NCI-H524 treated with DMSO at 0.1 percent for 48 hours (cell line): ENCODE measurements at regions not wholly inside any gene's neighbourhood (a gene's known extent, or its start where the extent isn't known, plus 50 kb on each side); places are given as distances from the start of the nearest gene placed in this dataset.
A peak's percentile ranks its signal among the peaks of the same experiment; 100 is the strongest.
"Not testable (repeated sequence)": the region's sequence is repeated elsewhere in the genome, so short reads cannot be mapped to it uniquely, and the experiment has no call there.

Experiments
- DNase-seq: peaks from one replicate; lab custom pipeline; 2025; lab: John Stamatoyannopoulos, UW

DNA sequence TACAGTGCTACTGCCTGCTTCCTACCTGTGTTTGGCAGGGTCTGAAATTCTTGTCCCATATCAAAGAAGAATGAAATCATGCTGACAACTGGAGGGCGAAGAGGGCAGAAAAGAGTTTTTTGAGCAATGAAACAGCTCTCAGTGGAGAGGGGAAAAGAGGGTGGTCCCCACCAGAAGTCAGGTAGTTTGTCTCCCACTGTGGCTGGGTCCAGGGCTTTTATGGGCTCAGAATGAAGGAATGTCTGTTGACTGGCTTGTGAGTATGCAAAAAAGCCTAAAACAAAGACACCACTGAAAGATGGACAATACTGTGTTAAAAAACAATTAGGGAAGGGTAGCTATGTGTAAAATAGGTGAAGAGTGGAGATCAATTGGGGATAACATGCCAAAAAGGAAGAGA is 115.0 kb downstream of the ADAM29 start:
- DNase-seq, result no peak

- no peak for DNase-seq
Observed at GRCh38 chr4:175034007-175034406, 115.8 kb downstream of the ADAM29 start.

DNA sequence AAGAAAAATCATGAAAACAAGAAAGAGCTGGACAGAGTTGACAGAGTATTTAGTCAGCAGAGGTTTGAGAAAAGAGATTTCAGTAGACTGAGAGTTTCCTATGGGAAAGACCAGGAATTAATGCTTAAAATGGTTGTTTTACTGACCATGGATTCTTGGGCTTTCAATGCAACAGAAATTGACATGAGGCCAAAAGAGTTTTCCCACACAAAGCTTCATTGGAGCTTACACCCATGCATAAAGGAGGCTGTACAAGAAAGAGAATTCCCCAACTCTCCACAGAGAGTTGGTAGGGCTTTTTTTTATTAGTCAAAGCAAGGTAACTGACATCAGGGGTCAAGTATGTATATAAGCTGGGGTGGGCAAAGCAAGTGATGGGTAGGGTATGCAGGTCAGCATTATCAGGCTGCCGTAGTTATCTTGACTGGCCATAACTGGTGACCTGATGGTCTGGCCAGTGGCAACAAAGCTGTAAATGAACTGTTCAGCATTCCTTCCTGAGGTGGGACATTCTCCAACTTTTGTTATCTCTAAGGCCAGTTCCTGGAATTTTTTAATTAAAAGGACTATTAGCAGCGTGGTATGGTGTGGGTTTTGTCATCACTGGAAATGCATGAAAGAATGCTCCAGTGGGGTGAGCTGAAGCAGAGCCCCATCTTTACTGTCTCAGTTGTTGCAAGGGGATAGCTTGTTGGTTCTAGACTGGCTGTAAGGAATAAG is 117.0 kb downstream of the ADAM29 start:
- no peak for DNase-seq

DNA sequence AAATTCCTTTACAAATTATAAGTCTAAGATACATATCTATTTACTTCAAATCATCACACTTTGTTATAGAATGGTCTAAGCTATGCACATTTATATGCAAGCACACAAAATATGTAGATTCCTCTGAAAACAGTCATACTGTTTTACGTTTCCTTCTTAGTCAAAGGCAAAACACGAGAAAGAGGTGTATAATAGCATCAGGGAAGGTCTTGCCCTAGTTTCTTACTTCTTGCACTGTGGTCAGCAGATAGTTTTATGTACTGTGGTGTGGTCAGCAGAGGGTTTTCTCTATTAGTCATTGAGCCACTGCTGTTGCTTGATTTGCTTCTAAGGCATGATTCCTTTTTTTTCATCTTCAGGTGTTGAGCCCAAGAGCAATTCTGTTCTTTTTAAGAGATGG is 117.7 kb downstream of the ADAM29 start:
- DNase-seq, result no peak

DNA sequence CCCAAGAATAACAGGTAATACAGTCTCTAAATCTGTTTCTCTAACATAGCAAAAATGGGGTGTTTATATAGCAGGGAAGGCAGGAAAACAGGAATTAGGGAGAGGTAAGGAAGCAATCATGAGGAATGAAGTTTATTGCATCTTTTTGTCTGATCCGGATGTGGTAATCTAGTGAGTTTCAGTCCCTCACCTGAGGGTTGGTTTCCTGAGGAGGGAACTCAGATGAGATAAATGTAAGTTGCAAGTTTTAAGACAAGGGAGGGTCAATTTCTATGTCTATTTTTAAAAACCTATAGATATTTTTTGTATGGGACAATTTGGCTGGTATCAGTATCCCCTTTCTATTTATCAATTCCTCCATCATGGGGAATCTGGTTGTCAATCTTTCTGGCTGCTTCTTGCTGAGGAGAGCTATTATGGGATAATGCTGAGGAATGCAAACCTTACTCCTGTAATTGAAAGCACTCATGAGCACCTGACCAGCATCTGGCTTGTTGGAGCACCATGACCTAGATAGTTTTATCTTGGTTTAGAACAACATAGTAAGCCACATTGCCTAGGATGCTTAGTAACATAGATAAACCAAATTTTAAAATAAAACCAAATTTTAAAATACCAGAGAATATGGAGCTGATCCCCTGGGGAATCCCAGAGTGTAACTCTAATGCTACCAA is 130.1 kb downstream of the ADAM29 start:
- DNase-seq, result no peak

DNA sequence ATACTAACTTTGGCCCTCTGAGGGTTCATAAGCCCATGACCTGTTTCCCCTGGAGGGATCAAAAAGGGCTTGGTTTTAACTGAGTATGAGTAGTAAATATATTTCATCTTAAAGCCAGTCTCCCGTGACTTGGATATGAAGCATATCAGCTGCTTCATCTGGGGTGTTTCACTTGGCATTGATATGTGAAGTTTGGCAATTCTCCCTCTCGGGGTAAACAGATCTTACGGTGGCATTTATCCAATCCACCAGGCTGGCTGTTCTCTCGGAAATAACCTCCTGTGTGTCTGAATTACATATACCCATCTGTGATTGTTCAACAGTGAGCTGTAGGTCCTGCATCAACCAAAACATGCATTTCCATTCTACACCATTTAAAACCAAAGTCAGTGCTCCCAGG is 130.7 kb downstream of the ADAM29 start:
- DNase-seq, result no peak

GRCh38 chr4:175051974-175052373 is 133.8 kb downstream of the ADAM29 start:
- no peak for DNase-seq

- no peak for DNase-seq
Observed at GRCh38 chr4:175054980-175055379, 136.8 kb downstream of the ADAM29 start.

DNA sequence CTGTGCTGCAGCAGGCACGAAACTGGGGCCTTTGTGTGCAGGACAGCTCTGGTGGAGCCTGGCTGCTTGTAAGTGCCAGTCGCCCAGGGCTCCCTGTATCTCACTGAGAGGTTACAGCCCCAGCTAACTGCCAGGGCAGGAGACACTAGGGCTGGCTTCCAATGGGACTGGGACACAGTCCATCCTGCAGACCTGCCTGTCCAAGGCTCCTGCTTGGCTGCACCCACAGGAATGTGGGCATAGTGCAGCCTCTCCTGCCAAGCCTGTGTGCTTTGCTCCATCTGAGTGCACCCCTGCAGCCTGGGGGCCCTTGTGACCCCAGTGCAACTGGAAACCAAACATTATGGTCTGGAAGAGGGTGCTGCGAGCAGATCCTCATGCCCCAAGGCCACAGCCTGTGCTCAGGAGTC is 144.0 kb downstream of the ADAM29 start:
- DNase-seq, result no peak

GRCh38 chr4:175065228-175065627 is 147.1 kb downstream of the ADAM29 start:
- no peak for DNase-seq

DNA sequence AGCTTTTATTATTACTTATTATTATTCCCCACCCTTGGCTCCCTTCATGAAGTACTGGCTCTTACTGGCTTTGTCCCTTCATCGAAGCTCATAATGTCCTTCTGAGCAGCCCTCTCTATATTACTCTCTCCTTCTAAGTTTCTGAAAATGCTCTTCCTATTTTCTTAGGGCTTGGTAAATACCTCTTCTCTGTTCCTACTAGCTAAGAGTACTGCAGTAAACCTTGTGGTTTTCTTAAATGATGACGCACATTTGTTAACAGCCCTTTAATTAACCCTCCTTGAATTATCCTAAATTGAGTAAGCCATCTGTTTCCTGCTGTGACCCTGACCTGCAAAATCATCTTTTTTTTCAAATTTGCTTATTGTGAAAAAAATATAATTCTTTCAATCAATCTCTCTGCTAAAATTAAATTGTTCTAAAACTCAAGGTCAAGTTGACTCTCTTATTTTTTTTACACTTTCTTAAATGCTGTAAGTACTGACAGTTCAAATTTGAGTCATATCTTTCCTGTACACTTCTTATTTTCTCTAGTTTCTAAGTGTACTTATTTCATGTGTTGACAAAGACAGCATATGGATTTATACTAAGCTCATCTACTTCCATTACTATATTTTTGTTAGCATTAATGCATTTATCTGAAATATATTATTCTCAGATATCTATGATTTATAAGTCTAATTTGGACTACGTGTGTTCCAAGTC is 148.9 kb downstream of the ADAM29 start:
- DNase-seq, result peak; percentile 33

- DNase-seq, result no peak
Observed at GRCh38 chr4:175068266-175068665, 150.1 kb downstream of the ADAM29 start.

DNA sequence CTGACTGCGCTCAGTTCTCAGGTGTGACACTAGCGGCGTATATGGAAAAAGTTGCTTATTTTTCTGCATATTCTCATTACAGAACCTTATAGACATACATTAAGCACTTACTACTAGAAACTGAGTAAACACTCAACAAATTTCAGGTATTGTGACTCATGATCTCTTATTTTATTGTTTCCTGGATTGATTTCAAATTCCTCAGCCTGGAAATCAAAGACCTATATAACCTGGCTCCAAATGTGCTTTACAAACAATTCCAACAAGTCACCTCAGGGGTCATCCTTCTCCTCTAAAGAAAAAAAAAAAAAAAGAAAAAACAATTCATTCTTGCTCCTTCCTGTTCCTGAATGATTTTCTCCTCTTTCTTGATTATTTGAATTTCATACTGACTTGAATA is 152.3 kb downstream of the ADAM29 start:
- DNase-seq, result no peak

- no peak for DNase-seq
Observed at GRCh38 chr4:175071123-175071522, 153.0 kb downstream of the ADAM29 start.

DNA sequence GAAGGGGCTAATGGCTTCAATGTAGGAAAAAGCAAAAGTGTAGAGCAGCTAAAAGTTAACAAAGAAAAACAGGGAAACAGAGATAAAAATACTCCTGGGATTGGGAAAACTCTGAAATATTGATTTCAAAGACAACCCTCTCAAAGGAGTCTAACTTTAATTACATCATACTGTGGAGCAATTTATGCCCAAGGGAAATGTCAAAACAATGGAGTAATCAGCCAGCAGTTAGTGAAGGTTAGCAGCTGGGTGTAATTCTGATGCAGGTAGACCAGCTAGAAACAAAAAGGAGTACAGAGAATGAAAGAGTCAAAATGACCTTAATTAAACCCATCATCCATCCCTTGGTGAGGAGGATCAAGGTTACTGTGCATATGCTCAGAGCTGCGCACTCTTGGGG is 169.0 kb downstream of the ADAM29 start:
- DNase-seq, result no peak

GRCh38 chr4:175090116-175090515 is 172.0 kb downstream of the ADAM29 start:
- no peak for DNase-seq

DNA sequence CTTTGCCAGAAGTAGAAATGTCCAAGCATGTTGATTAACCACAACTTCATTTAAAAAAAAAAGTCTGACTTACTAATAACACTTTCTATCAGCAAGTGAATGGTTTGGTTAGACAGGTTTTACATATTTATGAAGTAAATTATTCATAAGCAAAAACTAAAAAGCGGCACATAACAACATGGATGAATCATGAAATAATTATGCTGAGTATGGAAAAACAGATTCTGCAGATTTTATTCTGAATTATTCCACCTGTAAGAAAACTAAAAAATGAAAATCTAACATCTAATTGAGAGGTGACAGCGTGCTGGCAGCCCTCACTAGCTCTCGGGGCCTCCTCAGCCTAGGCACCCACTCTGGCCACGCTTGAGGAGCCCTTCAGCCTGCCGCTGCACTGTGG is 173.5 kb downstream of the ADAM29 start:
- no peak for DNase-seq

- no peak for DNase-seq
Observed at GRCh38 chr4:175092114-175092513, 174.0 kb downstream of the ADAM29 start.

- not testable (repeated sequence) for DNase-seq
Observed at GRCh38 chr4:175093055-175093454, 174.9 kb downstream of the ADAM29 start.

DNA sequence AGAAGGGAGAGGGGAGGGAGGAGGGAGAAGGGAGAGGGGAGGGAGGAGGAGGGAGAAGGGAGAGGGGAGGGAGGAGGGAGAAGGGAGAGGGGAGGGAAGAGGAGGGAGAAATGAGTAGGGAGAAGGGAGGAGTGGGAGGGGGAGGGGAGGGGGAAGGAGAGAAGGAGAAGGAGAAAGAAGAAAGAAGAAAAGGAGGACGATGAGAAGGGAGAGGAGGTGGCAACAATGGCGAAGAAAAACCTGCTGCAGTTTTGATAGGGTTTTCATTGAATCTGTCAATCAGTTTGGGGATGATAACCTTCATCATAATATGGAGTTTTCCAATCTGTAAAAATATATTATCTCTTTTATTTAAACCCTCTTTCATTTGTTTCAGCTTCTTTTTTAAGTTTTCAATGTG is 185.2 kb downstream of the ADAM29 start:
- no peak for DNase-seq

GRCh38 chr4:175106301-175106700 is 188.1 kb downstream of the ADAM29 start:
- DNase-seq, result no peak

DNA sequence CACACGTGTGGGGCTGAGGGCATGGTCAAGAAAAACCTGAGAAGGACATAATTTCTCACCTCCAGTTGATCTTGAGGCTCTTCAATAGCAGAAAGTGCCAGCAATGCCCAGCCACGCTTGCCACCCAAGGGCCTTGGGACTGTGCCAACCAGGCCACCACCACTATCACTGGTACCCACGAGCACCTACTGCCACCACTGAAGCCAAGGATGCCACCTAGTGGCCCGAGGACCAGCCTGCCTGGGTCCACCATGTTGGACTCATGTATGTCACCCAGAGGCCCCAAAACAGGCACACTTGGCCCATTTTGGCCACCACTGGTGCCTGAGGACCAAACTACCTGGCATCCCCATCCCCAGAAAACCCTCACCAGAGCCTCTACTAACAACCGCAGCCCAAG is 191.8 kb downstream of the ADAM29 start:
- no peak for DNase-seq

DNA sequence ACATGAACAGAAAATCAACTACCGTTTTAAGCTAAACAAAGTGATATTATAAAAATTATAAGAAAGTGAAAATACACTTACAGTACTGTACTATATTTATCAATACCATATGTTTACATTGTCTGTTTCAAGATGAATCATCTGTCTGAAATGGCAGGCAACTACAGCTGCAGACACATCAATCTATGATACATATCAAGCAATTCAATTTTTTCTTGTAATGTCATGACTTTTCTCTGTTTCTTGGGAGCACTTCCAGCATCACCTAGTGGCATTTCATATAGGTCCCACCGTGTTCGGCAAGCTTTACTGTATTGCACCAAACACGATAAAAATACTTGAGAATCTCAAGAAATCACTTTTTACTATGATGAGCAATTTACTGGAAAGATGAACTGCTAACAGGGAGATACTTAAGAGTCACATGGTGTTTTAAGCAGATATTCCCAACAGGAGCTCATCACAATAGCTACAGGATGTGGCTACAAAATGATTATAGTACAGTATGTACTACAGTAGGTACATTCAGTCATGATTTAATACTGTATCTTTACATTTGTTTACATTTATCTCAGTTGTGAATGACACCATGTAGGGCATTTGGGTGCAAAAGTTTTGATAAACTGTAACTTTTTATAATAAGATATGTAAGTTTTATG is 207.4 kb downstream of the ADAM29 start:
- no peak for DNase-seq
